HepG2 (cell line): ENCODE measurements at regions not wholly inside any gene's neighbourhood (a gene's known extent, or its start where the extent isn't known, plus 50 kb on each side); places are given as distances from the start of the nearest gene placed in this dataset.

Experiments used
- ATAC-seq: fragments of 200-7000 bp; cut with Tn5 transposase; 3 replicates; pipeline ENCODE4 v1.9.1; 2020; ENCODE audit warnings: mild to moderate bottlenecking, moderate library complexity
- BruUV-seq: library from RNA; stranded (reverse); fragments of 400-500 nt; replicated peaks from 2 replicates; lab custom pipeline; 2021; lab: Mats Ljungman, UMichigan
- CTCF ChIA-PET: fragments of 300-600 bp; formaldehyde crosslinking; extraction: SDS; loops from one replicate; lab custom pipeline; 2021; ENCODE audit warnings: low total read pairs, inconsistent platforms, low intra/inter-chr PET ratio; lab: Yijun Ruan, JAX
- POLR2A ChIA-PET: fragments of 350-600 bp; sonication (Branson Sonifier 250); formaldehyde crosslinking; loops from one replicate; lab custom pipeline; 2020; ENCODE audit warnings: antibody characterized with exemption, inconsistent platforms; lab: Yijun Ruan, JAX
- DNase-seq: peaks from one replicate; pipeline ENCODE4 v3.0.0-alpha.2; 2015; ENCODE audit warnings: low spot score
- FAIRE-seq: peaks from 3 replicates; lab custom pipeline; 2011; peaks lifted over from hg19 to GRCh38; lab: Jason Lieb, UNC
- H2AFZ ChIP-seq: one replicate; pipeline ENCODE4 v1.6.1; 2011; ENCODE audit warnings: low read length, inconsistent platforms
- H3K27ac ChIP-seq: fragments of 300-600 bp; 3 replicates; pipeline ENCODE4 v1.8.0; 2011; ENCODE audit warnings: mixed run types, mild to moderate bottlenecking, mixed read lengths, low read length, inconsistent platforms; ENCODE audit not compliant: insufficient read depth; ENCODE audit errors: extremely low read length
- H3K27me3 ChIP-seq, 2 experiments: fragments of 200-600 bp in 1 of 2; 2 replicates in 1 of 2; 3 replicates in 1 of 2; pipeline versions ENCODE4 v1.6.0 to v1.8.0; 2011; ENCODE audit warnings: low read length in 2 of 2, mild to moderate bottlenecking in 2 of 2, moderate library complexity in 2 of 2, inconsistent platforms in 1 of 2; ENCODE audit not compliant: insufficient read depth in 2 of 2, control insufficient read depth in 1 of 2
- H3K36me3 ChIP-seq, 2 experiments: fragments of 200-600 bp in 1 of 2; replicated peaks in 1 of 2; 2 replicates in 1 of 2; 3 replicates in 1 of 2; pipeline versions ENCODE4 v1.5.1 to v1.8.0; 2011; ENCODE audit warnings: low read length in 2 of 2, inconsistent platforms in 1 of 2; ENCODE audit not compliant: insufficient read depth in 2 of 2, control insufficient read depth in 1 of 2
- H3K4me1 ChIP-seq: 2 replicates; pipeline ENCODE4 v1.5.1; 2012; ENCODE audit warnings: low read length, inconsistent platforms; ENCODE audit not compliant: insufficient read depth
- H3K4me2 ChIP-seq: 2 replicates; pipeline ENCODE4 v1.6.0; 2011; ENCODE audit warnings: low read depth, low read length, inconsistent platforms
- H3K4me3 ChIP-seq, 3 experiments: fragments of 200-600 bp in 1 of 3; sonication (generic), shearing (Covaris generic) in 1 of 3; replicated peaks in 1 of 3; 2 replicates each; pipeline ENCODE4 v1.5.1; 2011 to 2016; ENCODE audit warnings: low read length in 3 of 3, inconsistent platforms in 2 of 3, low read depth in 2 of 3, mild to moderate bottlenecking in 2 of 3, control low read depth in 1 of 3, mixed read lengths in 1 of 3; ENCODE audit not compliant: insufficient read depth in 1 of 3
- H3K79me2 ChIP-seq: one replicate; pipeline ENCODE4 v1.6.1; 2011; ENCODE audit warnings: low read length, inconsistent platforms; ENCODE audit not compliant: insufficient read depth
- H3K9ac ChIP-seq: 2 replicates; pipeline ENCODE4 v1.6.0; 2011; ENCODE audit warnings: mild to moderate bottlenecking, low read depth, low read length, inconsistent platforms; ENCODE audit not compliant: insufficient read depth
- H3K9me3 ChIP-seq: 2 replicates; pipeline ENCODE4 v1.5.1; 2012; ENCODE audit warnings: mild to moderate bottlenecking, low read length
- H4K20me1 ChIP-seq: 2 replicates; pipeline ENCODE4 v1.6.0; 2011; ENCODE audit warnings: inconsistent platforms, mild to moderate bottlenecking, low read length, moderate library complexity; ENCODE audit not compliant: insufficient read depth
- CC2D1A ChIP-seq: sonication (generic); formaldehyde crosslinking; IDR thresholded peaks from 2 replicates; pipeline ENCODE4 v1.8.1; 2023; ENCODE audit warnings: mild to moderate bottlenecking, missing genetic modification reagents
- DPF2 ChIP-seq: sonication (generic); formaldehyde crosslinking; IDR thresholded peaks from 2 replicates; pipeline ENCODE4 v1.4.0; 2020; ENCODE audit warnings: mild to moderate bottlenecking, low read depth, missing genetic modification reagents, borderline replicate concordance
- PAX8 ChIP-seq: sonication (generic); formaldehyde crosslinking; IDR thresholded peaks from 2 replicates; pipeline ENCODE4 v1.8.0; 2022; ENCODE audit warnings: mild to moderate bottlenecking, missing genetic modification reagents, borderline replicate concordance
- PCBP2 ChIP-seq: fragments of 200-400 bp; formaldehyde crosslinking; optimal IDR thresholded peaks from 2 replicates; pipeline ENCODE3; 2018; ENCODE audit warnings: low read length, low read depth; ENCODE audit not compliant: poor library complexity, severe bottlenecking
- PRDM15 ChIP-seq: sonication (generic); formaldehyde crosslinking; IDR thresholded peaks from 2 replicates; pipeline ENCODE4 v1.4.0; 2020; ENCODE audit warnings: missing genetic modification reagents
- RFX3 ChIP-seq: IDR thresholded peaks from 2 replicates; pipeline ENCODE4 v1.6.1; 2016; ENCODE audit warnings: missing biosample characterization, missing genetic modification reagents
- SAP130 ChIP-seq: IDR thresholded peaks from 2 replicates; pipeline ENCODE4 v1.6.1; 2016; ENCODE audit warnings: low read depth
- ZNF138 ChIP-seq: sonication (generic); formaldehyde crosslinking; IDR thresholded peaks from 2 replicates; pipeline ENCODE4 v1.5.0; 2020; ENCODE audit warnings: mild to moderate bottlenecking, low read depth, missing genetic modification reagents
- ZNF567 ChIP-seq: sonication (generic); formaldehyde crosslinking; IDR thresholded peaks from 2 replicates; pipeline ENCODE4 v1.8.1; 2023; ENCODE audit warnings: mild to moderate bottlenecking, missing genetic modification reagents, borderline replicate concordance
- ZNF749 ChIP-seq: sonication (generic); formaldehyde crosslinking; IDR thresholded peaks from 2 replicates; pipeline ENCODE4 v1.8.0; 2022; ENCODE audit warnings: mild to moderate bottlenecking, missing genetic modification reagents, moderate library complexity, borderline replicate concordance
- WGBS: methylation state at CpG from one replicate; pipeline ENCODE4 v1.1.6; 2017; ENCODE audit warnings: low lambda C conversion rate; 5-methylcytosine and 5-hydroxymethylcytosine counted together
- in situ Hi-C: cut with HindIII; loops from 2 replicates; pipeline ENCODE4 v1.10.0; 2017; ENCODE audit warnings: low pct_unique_long_range_greater_than_20kb; ENCODE audit not compliant: extremely low pct_ligation_motif_present
- intact Hi-C: fragments of 100-400 bp; cut with micrococcal nuclease; formaldehyde crosslinking; loops from one replicate; pipeline ENCODE4 v1.10.0; 2022; ENCODE audit not compliant: unreplicated experiment
- TF ChIP-seq, protein P1 (sequence below): sonication (generic); formaldehyde crosslinking; IDR thresholded peaks from 2 replicates; pipeline ENCODE4 v1.4.0; 2020; ENCODE audit warnings: missing genetic modification reagents, borderline replicate concordance

DNA sequence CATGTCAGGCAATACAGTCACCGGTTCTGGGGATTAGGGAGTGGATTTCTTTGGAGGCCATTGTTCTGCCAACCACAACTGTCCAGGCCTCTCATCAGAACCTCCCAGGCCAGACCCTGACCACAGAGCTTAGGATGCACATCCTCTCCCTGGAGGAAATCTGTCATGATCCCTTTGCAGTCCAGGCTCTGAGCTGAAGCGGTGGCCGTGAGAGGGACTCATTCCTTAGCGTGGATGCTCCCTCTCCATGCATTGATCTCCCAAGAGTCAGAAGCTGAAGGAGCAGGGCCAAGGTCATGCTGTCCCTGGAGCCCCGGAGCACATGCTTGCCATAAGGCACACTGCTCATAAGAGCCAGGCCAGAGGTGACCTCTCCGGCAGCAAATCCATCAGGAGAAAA lies 181.4 kb downstream of the COPRS start:
- FAIRE-seq (no peak), ATAC-seq (no peak), DNase-seq (no peak)
- H3K79me2 ChIP-seq, result no peaks in the 10 kb centered on the region
- CTCF ChIA-PET, result no interaction called here
- H3K4me3 ChIP-seq, result no peak overlapping the region
- H2AFZ ChIP-seq, result no peak overlapping the region
- POLR2A ChIA-PET, result no interaction called here
- no peak overlapping the region for H3K27ac ChIP-seq
- no peaks in the 10 kb centered on the region for H4K20me1 ChIP-seq
- BruUV-seq, result no TSS peak
- H3K9ac ChIP-seq, result no peak overlapping the region
- no peak overlapping the region for H3K4me2 ChIP-seq
- in situ Hi-C loops, result no loop called here
- WGBS, result 65% methylated on average over 6 of the region's 6 CpGs
- intact Hi-C loops, result no loop called here
- H3K27me3 ChIP-seq, result peaks cover 0 to 21% of the 10 kb centered on the region in 2 experiments; a peak in 4 of 5 replicates
- no peaks in the 10 kb centered on the region for H3K36me3 ChIP-seq
- TF ChIP-seq ZNF749 (CRISPR knock-in tag), result no peak
- no peak for TF ChIP-seq ZNF138 (CRISPR knock-in tag)
- TF ChIP-seq, protein P1, sequence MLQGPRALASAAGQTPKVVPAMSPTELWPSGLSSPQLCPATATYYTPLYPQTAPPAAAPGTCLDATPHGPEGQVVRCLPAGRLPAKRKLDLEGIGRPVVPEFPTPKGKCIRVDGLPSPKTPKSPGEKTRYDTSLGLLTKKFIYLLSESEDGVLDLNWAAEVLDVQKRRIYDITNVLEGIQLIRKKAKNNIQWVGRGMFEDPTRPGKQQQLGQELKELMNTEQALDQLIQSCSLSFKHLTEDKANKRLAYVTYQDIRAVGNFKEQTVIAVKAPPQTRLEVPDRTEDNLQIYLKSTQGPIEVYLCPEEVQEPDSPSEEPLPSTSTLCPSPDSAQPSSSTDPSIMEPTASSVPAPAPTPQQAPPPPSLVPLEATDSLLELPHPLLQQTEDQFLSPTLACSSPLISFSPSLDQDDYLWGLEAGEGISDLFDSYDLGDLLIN (CRISPR knock-in tag), result no peak
- TF ChIP-seq DPF2 (CRISPR knock-in tag), result no peak
- TF ChIP-seq PAX8 (CRISPR knock-in tag), result no peak
- TF ChIP-seq RFX3 (CRISPR knock-in tag), result no peak
- TF ChIP-seq PRDM15, result no peak
- TF ChIP-seq ZNF567 (CRISPR knock-in tag), result no peak
- no peak for TF ChIP-seq CC2D1A (CRISPR knock-in tag)
- no peak for TF ChIP-seq PCBP2
- no peak for TF ChIP-seq SAP130
- H3K9me3 ChIP-seq, result no peaks in the 10 kb centered on the region
- H3K4me1 ChIP-seq, result no peaks in the 10 kb centered on the region; the same call in 1 of the 2 replicates
